T-helper 2 cell (primary cell): ENCODE measurements at regions not wholly inside any gene's neighbourhood (a gene's known extent, or its start where the extent isn't known, plus 50 kb on each side); places are given as distances from the start of the nearest gene placed in this dataset.

Experiments
- DNase-seq, 5 experiments: peaks; one replicate each; pipeline versions ENCODE4 v3.0.0 to v3.0.0-alpha.2; 2012 to 2022

DNA sequence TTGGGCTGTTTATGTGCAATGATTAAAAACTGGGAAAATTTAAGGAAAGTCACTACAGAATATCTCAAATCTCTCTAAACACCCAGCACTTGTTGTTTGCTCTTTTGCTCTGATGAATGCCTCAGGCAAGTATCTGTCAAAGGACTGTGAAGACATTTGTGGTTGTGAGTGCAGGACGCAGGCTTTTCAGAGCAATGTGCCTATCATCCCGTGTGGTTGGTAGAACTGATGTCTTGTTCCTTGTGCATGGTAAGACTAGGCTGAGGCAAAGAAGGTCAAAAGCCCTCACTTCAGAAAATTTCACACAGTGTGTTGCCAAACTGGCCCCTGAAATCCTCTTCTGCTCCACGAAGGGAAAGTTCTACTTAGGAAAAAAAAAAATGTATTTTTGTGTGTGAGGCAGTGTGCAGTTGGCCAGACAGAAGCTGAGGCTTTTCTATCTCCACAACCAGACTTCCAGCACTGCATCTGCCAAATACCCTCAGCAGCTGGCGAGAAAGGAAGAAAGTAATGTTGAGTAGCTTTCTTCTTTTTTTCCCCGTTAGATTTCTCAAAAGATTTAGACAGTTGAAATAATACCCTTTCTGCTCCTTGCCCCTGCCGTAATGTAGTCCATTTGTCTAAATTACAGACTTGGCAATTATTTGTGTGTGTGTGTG lies 1103.1 kb downstream of the VRK1 start:
- no peak for DNase-seq

DNA sequence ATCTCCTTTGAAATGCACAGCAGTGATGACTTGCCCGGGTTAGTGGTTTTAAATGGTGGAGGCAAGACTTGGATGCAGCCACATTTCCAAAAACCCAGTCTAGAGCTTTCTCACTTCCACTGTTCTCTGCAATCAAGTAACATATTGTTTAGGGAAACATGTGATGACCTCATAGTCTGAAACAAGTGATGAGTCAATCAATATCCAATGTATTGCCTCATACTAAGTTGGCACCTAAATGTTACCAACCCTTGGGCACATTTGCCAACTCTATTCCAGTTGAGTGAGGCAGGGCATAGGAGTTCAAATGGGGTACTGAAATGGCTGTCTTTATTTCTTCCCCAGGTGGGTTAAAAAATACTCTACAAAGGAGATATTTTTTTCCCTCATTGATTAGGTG lies 1105.4 kb downstream of the VRK1 start:
- no peak for DNase-seq

DNA sequence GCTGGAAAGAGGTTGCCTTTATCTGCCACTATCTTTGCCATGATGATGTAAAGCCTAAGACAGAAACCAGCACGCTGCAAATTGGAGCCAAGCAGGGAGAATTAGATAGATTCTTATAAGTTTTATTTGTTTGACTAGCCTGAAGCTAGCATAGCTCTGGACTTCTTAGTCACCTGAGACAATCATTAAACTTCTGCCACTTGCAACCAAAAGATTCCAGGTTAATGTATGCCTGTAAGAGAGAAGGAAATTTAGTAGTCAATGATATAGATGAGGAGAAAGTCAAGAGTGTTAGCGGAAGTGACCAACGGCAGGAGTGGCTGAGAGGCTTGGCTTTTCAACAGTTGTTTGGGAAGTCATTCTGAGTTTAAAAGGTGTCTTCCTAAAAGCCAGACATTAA lies 1106.6 kb downstream of the VRK1 start:
- peak in 1 of 5 experiments; percentile 15 for DNase-seq

DNA sequence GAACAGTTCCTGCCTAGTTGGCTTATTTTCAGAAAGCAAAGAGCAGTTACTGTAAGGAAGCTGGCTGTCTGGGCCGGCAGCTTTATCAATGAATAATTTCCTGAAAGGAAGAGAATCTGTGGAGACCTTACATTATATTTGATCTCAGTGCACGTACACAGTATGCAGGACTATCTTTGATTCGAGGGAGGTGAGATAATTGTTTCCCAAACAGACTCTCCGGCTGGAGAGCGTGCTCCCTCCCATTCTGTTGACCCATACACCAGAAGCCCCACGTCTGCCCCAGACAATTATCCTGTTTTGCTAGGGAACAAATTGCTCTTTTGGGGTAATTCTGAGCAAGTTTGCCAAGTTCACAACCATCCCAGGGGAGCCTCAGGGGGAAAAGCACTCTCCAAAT lies 1115.0 kb downstream of the VRK1 start:
- DNase-seq: no peak

DNA sequence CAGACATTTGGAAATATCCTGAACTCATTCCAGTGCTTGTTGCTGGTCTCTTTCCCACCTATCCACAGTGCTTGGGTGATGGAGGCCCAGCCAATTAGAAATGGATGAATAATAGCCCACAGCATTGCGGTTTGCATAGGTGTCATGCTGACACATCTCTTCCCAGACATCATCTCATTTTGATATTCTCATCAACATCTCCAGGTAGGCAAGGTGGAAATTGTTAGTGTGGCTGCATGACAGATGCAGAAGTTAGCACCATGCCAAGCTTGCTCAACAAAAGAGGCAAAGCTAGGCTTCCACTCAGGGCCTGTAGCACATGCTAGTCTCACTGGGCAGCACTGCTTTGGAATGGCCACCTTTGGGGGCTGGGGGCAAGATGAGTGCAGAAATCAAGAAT lies 1118.9 kb downstream of the VRK1 start:
- no peak for DNase-seq

DNA sequence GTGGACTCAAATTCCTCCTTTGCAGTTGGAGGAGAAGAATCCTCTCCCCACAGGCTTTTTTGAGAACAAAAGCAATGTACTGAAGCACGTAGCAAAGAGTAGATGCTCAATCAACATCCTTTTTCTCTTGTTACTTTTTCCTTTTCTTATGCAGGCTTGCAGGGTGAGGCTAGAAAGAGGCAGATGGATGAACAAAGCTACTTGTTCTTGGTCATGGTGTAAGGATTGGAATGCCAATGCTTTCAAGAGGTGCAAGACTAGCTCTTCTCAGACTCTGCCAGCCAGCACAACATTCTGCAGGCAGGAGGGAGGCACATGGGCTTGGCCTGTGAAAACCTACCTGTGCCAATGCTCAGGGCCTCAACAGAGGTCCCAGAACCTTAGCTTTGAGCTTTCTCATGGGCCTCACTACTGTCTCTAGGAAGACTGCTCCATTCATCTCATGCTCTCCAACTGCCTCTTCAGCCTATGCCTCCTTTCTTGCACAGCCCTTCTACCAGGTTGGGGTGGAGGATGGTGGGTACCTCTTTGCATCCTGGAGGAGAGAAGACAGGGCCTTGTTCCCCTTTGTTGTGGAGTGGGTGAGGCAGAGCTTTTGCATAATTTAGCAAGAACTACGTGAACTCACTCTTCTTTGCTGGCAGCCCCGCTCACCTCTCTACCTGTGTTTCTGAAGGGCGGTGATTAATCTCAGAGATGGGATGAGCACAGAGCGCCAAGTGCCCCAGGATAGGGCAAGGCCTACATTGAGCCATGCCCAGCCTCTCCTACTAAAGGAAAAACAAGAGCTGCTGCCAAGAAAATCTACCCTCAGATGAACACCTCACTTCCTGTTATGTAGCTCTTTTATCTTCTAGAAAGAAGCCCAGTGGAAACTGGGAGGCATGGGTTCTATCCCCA lies 1119.7 kb downstream of the VRK1 start:
- no peak for DNase-seq

DNA sequence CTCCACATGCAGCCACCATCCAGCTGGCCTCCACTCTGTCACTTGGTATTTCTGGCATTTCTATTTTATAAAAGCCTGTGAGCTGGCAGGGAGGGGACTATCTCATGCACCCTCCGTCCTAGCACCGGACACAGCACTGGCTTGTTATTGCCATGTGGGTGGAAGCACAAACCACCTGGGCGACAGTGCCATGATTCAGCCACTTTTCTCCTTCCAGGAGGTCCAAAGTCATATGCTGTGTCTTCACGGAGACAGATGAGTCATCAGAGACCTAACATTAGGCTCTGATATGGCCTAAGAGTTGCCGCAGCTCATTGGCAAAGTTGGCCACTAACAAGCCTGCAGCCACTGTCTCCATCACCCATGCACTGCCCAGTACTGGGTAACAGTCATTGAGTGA lies 1123.0 kb downstream of the VRK1 start:
- DNase-seq: no peak

DNA sequence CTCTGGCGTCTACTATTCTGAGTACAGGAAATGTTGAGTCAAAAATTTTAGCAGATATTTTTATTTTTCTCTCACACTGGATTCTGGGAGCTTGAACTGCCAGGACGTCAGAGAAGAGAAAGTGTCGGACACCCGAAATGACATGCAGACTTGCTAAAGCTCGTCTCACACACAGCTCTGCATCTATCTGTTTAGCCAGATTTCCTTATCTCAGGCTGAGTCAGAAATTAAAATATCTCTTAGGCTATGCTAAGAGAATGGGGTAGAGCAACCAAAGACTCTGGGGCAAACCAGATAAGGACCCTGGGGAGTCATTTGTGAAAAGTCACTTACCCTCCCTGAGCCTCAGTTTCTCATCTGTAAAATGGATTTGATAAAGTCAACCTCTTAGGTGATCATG lies 1124.1 kb downstream of the VRK1 start:
- no peak for DNase-seq

DNA sequence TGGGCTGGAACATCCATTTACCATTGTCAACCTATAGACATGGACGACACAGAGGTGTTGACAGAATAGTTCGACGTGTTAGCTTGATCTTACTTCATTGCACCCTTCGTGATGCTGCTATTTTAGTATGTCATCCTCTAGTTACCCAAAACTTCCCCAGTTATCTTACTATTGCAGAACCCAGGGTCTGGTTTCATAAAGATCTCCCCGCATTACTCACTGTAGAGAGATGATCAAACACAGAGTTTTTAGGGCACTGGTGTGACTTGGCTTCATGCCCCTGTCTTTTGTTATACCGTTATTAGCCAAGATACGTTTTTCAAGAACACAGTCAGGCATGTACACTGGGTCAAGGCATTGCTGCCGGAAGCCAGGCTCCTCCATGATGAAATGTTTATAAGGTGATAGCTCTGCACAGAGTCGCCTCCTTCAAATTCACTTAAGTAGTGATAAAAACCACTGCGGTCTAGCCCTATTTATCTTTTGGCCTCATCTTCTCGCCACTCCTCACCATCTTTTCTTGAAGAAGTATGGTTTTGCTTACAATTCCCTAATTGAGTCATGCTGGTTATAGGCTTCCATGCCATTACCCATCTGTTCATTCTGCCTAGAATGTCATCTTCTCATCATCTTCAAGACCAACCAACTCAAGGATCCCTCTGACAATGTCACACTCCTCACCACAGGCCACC lies 1127.9 kb downstream of the VRK1 start:
- peak in 2 of 5 experiments; percentile 2 to 97 for DNase-seq

DNA sequence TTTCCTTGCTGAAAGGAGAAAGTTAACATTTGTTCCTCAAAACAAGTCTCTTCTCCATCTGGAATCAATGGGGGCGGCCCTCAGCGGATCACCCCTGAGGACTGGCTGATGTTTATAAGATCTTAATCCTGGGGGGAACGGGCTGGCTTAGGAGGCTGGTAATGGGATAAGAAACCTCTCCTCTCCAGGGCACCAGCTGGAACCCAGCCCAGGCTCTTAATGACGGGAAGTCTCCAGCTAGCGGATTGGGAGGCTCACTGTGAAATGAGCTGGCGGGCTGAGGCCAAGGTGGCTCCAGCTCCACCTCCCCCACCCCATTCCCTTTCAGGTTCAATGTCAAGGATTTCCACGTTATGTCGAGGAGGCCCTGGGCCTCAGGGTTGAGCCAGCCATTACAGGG lies 1133.0 kb downstream of the VRK1 start:
- DNase-seq: no peak

DNA sequence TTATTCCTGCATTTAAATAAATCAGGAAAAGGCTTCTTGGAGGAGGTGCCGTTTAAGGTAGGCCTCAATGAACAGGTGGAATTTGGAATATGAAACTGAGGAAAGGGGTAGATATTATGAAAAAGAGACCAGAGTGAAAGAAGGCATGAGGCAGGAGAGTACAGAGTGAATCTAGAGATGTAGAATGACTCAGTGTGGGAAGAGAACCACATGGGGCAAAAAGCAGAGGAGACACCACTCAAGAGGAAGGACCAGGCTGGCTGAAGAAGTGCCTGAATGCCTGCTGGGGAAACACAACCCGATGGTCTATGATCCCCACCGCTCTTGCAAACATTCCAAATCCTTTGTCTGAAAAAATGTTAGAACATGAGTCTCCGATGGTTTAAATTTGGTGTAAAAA lies 1134.1 kb downstream of the VRK1 start:
- DNase-seq: peak in 1 of 5 experiments; percentile 17

DNA sequence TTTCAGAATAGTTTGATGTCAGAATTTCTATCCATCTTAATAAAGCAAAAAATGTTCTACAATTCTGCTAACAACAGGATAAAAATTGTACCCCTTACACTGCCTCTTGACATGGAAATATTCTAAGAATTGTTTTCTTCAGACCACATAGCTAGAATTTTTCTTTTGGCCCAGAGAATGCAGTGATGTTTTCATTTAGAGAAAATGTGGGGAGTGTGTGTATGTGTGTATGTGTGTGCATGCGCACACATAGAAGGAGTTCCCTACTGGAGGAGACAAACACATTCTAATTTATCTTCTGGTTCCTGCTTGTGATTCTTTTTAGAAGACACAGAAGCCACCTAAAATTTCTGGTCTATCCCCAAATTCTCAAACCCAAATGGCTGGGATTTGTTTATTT lies 1145.7 kb downstream of the VRK1 start:
- no peak for DNase-seq

DNA sequence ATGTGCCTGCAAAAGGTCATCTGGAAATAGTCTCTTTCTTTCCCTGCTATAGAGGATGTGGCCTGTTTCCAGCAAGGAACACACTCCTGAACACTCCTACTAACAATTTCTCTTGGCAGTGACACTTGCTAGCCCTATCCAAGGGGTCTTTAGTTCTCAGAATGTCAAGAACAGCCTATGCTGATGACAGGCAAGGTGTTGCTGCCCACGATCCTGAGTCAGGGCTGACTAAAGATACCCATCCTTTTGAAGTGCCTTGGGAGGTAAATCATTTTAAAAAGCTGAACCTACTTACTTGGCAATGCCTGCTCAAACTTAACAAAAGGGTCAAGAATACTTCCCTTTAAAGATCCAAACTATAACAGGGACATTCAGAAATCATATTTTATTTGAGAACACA lies 1146.4 kb downstream of the VRK1 start:
- DNase-seq: no peak

DNA sequence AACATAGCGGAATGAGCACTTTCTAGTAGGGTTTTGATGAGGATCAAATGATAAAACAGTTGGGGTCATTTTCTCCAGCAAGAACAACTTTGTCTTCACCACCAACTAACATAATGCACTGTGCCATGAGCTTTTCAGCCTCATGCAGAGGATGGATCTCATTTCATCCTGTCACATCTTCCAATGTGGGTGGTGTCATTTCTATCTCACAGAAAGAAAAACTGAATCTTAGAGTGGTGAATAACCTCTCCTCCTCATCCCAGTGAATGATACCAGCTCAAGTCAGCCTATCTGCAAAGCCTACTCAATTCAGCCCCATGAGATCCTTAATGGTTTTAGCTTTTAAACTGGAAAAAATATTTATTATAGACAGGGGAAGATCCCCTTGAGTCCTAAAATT lies 1147.2 kb downstream of the VRK1 start:
- DNase-seq: no peak

DNA sequence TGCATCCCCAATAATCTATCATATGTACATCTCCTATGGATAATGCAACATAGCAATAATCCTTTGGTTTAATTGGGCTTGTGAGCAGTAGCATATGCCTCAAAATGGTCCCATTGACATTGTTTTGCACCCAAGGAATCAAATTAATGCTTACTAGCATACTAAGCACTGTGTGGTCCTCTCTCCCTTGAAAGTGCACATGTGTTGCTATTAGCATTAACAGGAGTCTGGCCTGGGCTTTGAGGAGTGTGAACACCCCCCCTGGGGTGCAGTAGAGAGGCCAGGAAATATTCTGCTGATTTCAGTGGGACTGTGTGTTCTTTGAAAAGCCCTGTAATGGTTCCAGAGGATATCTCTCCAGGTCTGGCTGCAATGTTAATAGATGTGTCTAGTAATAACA lies 1148.4 kb downstream of the VRK1 start:
- DNase-seq: no peak

DNA sequence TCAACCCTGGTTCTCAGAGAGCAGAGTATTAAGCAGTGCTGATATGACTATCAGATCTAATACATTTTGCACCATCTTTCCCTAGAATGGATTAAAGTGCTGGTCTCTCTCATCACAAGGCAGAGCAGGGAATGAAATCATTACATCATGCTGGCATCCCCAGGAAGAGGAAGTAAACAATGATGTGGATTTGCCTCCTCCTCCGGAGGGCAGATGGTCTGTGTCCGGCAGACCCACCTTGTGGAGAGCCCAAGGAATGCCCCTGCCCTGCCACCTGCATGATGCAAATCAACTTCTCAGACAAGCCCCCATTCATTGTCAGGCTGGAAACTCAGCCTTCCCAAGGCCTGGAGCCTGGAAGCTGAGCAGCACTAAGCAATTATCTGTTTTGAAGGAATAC lies 1149.1 kb downstream of the VRK1 start:
- no peak for DNase-seq

DNA sequence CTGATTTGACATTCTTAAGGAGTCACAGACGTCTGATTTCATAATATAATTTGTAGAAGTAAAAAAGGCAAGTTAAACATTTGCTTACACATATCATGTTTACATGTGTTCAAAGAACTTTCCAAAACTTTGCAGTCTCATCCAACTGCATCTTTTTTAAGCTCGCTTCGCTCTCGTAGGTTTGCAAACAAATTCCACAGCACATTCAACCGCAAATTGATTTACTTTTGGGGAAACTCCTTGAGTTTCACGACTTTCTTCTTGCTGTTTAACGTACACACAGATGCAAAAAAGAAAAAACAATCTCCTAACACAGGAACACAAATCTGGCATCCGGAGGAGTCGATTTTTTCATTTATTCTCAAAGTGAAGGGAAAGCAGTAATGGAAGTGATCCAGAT lies 1149.5 kb downstream of the VRK1 start:
- DNase-seq: no peak

DNA sequence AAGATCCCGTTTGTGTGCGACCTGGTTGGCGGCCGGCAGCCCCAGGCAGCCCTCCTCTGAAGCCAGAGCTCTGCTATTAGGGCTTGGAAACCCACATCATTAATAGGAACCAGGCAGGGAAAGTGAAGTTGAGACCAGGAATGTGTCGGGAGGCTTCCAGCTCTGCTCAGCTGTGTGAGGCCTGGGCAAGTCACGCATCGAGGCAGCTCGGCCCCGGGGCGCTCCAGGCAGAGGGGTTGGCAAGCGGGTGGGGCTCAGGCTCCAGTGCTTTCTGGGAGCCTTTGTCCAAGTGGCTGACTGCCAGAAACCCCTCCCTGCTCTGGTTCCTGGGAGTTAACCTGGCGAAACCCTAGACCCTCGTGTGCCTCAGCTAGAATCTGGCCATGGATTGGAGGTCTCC lies 1151.7 kb downstream of the VRK1 start:
- DNase-seq: no peak

DNA sequence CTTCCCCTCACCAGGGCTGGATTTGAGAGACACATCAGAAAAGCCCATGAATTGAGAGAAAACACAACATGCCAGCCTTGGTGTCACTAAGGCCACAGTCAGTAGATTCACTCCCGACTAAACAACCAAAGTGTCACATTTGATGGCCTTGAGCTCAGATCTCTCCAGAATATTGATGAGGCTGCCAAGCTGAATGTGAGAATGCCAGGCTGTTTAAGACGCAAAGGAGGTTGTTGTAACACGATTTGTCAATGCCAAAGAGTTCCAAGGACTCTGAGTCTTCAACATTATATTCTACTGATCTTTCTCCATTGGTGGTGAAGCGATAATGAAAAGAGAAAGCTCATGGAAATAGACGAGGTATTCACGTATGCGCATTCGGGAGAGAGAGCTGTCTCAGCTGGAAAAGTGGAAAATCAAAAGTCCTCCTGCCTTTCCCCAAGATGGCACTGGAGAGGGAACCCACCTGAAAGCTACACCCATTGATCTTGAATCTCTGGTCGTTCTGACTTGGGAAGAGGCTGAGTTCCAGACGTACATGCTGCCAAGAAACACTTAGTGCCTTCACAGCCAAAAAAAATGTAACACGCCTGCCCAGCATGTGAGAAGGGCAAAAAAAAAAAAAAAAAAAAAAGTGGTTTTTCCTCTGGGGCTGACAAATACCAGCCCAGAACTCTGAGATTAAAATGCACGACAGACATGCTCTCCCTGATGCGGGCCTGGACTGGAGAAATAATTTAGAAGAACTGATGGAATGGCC lies 1159.6 kb downstream of the VRK1 start:
- no peak for DNase-seq

DNA sequence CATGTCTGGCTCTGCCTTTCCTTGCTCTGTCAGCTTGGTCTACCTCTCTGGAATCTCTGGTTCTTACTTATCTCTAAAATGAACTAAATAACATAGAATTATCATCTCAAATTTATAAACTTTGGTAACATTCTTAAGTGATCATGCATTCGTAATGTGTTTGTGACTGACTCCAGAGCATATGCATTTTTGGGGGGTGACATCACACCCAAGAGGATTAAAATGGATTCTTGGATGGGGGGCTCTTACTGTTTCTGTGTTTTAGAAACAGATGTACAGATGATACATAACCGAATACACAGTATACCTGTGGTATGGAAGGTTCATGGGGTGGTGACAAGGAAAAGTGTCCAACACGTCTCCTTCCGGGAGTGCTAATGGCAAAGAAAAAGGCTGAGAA lies 1162.1 kb downstream of the VRK1 start:
- DNase-seq: no peak

DNA sequence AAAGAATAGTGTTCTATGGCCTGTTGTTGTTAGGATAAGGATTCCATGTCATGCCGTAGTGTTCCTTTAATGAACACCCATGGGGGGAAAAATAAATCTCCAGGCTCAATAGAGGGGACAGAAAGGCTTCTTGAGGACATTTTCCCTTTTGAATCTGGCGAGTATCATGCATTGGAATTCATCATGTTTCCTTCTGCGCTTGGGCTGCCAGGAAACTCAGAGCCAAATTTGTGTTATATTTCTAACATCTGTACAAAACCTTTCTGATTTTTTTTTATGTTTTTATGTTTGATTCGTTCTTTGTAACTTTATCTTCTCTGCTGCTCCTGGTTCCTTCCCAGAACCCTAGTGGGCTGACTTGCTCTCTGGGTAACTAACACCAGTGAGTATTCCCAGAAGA lies 1163.3 kb downstream of the VRK1 start:
- no peak for DNase-seq

DNA sequence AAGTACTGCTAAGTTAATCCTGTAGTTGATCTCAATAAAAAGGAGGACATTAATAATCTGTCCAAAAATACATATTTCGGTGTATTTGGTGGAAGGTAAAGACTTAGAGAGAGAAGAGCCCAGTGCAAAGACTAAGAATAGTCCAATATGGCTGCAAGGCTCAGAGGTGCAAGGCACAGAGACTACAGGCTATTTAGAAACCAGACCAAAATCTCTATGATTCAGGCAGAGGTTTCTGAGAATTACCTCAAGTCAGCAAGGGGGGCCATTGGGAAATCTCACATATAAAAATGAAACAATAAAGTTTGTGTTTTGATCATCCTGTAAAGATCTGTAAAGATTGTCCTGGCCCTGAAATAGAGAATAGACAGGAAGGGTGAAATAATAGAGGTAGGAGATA lies 1173.0 kb downstream of the VRK1 start:
- peak in 1 of 5 experiments; percentile 23 for DNase-seq

DNA sequence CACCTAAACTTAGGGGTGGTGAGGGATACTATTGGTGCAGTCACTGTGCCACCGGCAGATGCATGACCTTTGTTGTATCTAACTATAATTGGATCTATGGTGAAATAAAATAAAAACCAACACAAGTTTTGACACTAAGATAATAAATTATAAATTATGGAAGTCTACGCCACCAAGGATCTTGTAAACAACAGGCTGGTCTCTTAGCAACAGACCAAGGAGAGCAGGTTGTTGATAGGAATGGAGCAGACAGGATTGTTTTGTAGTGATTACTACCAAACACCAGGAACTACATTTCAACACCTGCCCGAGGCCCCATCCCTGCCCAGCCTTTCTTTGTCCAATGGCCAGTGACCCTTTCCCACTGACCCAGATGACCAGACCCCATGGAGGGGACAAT lies 1178.0 kb downstream of the VRK1 start:
- DNase-seq: peak in 1 of 5 experiments; percentile 9
